ENCODE measurements at regions not wholly inside any gene's neighbourhood (a gene's known extent, or its start where the extent isn't known, plus 50 kb on each side); places are given as distances from the start of the nearest gene placed in this dataset.

- DNase-seq, result no peak
- CTCF ChIA-PET, result no interaction called here
- Mint-ChIP-seq H3K4me3 (no peak overlapping the region), H3K4me1 (peaks cover 10% of the 10 kb centered on the region), H3K36me3 (ENCODE audit: low read depth) (no peaks in the 10 kb centered on the region), H3K27ac (no peak overlapping the region), H3K9me3 (peaks cover 9% of the 10 kb centered on the region), H3K27me3 (no peaks in the 10 kb centered on the region)
- POLR2A ChIA-PET, result no interaction called here
Measured at GRCh38 chr21:29240136-29240535, 58.6 kb upstream of the BACH1 start.

GRCh38 chr21:29242201-29242600 is 56.5 kb upstream of the BACH1 start:
- ChIA-PET CTCF (interaction anchor here (0.5 to 1.3 kb wide), 2 partner anchors 21 to 387 kb away, joined by 3 read pairs; no protein-coding TSS in a partner anchor), POLR2A (no interaction called here)
- no peaks in the 10 kb centered on the region for H3K27me3 Mint-ChIP-seq
- H3K27ac Mint-ChIP-seq, result no peak overlapping the region
- no peak for DNase-seq
- peaks cover 5% of the 10 kb centered on the region for H3K4me1 Mint-ChIP-seq
- H3K9me3 Mint-ChIP-seq, result peaks cover 9% of the 10 kb centered on the region
- H3K4me3 Mint-ChIP-seq, result no peak overlapping the region
- H3K36me3 Mint-ChIP-seq (ENCODE audit: low read depth), result no peaks in the 10 kb centered on the region

DNA sequence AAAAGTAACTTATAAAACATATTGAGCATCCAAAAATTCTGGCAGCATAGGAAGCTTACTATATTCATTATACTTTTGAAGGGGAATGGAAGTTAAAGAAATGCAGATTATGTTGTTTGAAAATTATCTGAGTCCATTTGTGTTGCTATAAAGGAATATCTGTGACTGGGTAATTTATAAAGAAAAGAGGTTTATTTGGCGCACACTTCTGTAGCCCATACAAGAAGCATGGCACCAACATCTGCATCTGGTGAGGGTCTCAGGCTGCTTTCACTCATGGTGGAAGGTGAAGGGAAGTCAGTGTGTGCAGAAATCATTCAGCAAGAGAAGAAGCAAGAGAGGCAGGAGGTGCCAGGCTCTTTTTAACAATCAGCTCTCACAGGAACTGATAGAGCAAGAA is 55.5 kb upstream of the BACH1 start:
- Mint-ChIP-seq H3K27ac (no peak overlapping the region), H3K4me1 (peaks cover 5% of the 10 kb centered on the region), H3K9me3 (peaks cover 9% of the 10 kb centered on the region), H3K4me3 (no peak overlapping the region), H3K36me3 (ENCODE audit: low read depth) (no peaks in the 10 kb centered on the region), H3K27me3 (no peaks in the 10 kb centered on the region)
- CTCF ChIA-PET, result no interaction called here
- POLR2A ChIA-PET, result no interaction called here
- no peak for DNase-seq

DNA sequence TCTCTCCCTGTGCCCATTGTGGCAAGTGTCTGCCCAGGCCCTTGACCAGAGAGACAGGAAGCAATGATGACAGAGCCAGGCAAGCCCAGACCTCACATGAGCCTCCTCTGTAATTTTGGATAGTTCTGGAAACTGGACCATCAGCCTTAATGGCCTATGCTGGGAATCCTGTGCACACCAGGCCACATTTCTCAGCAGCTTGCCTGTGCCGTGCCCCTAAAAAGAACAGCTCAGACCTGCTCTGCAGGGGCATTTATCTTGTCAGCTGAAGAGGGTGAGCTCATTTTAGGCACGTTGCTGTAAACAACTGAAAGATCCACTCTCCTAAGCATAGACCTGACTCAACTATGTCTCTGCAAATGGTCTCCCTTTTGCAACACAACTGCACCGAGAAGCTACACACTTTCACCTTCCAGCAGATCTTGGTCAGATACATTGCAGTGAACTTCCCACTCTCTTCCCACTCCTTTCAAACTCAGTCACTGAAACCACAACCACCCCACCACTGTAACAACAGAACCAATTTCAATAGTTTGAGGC is 53.5 kb upstream of the BACH1 start:
- no peak overlapping the region for H3K27ac Mint-ChIP-seq
- peaks cover 5% of the 10 kb centered on the region for H3K4me1 Mint-ChIP-seq
- ChIA-PET POLR2A (interaction anchor here (0.6 kb wide), 1 partner anchor 1949 kb away, joined by 3 read pairs; no protein-coding TSS in a partner anchor), CTCF (interaction anchor here (1.0 to 1.4 kb wide), 3 partner anchors 15 to 30 kb away, joined by 3 to 8 read pairs (median 5); no protein-coding TSS in a partner anchor)
- H3K27me3 Mint-ChIP-seq, result peaks cover 8% of the 10 kb centered on the region
- no peaks in the 10 kb centered on the region for H3K36me3 Mint-ChIP-seq (ENCODE audit: low read depth)
- no peak overlapping the region for H3K4me3 Mint-ChIP-seq
- H3K9me3 Mint-ChIP-seq, result peaks cover 9% of the 10 kb centered on the region
- no peak for DNase-seq

DNA sequence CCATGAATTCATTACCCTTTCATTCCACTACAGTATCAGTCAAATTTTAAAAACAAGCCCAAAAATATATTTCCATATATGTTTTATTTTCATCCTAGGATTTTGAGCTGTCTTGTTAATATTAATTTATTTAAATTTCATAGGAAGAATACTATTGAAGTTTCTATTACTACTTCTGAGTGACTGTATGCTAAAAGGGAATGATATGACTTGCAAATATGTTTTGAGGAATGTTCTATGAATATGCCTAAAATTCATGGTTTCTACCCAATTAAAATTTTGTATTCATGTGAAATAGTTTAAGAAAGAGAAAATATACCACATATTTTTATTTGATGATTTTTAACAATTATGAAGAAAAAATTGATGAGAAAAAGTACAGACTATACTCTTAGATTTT is 52.9 kb upstream of the BACH1 start:
- Mint-ChIP-seq H3K4me3 (no peak overlapping the region), H3K27me3 (peaks cover 10% of the 10 kb centered on the region), H3K9me3 (peaks cover 4% of the 10 kb centered on the region), H3K36me3 (ENCODE audit: low read depth) (no peaks in the 10 kb centered on the region), H3K27ac (no peak overlapping the region), H3K4me1 (peaks cover 5% of the 10 kb centered on the region)
- no peak for DNase-seq
- ChIA-PET CTCF (interaction anchor here (1.3 to 1.4 kb wide), 2 partner anchors 14 to 29 kb away, joined by 5 to 8 read pairs; no protein-coding TSS in a partner anchor), POLR2A (no interaction called here)

- no peak overlapping the region for H3K4me3 Mint-ChIP-seq
- H3K27ac Mint-ChIP-seq, result no peak overlapping the region
- ChIA-PET POLR2A (no interaction called here), CTCF (no interaction called here)
- no peaks in the 10 kb centered on the region for H3K36me3 Mint-ChIP-seq (ENCODE audit: low read depth)
- H3K9me3 Mint-ChIP-seq, result peaks cover 4% of the 10 kb centered on the region
- peaks cover 5% of the 10 kb centered on the region for H3K4me1 Mint-ChIP-seq
- peaks cover 10% of the 10 kb centered on the region for H3K27me3 Mint-ChIP-seq
- no peak for DNase-seq
Measured at GRCh38 chr21:29246614-29247013, 52.1 kb upstream of the BACH1 start.

DNA sequence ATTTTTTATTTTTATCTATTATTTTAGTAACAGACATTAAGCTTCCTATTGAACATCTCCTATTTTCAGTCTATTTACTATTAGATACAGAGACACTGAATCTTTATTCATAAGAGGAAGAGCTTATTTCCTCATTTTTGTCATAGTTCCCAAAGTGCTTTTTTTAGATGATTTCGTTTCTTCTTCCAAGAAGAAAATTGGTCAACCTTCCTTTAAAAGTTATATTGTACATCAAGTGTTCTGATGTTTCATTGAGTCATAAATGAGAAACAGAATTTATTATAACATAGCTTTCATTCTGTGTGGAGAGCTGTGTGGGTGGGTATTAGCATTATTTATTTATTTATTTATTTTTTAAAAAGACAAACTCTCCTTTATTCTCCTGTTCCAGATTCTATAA is 50.6 kb upstream of the BACH1 start:
- Mint-ChIP-seq H3K36me3 (ENCODE audit: low read depth) (peaks cover 4% of the 10 kb centered on the region), H3K4me1 (peaks cover 5% of the 10 kb centered on the region), H3K9me3 (peaks cover 15% of the 10 kb centered on the region), H3K27me3 (peaks cover 12% of the 10 kb centered on the region), H3K27ac (no peak overlapping the region), H3K4me3 (no peak overlapping the region)
- POLR2A ChIA-PET, result interaction anchor here (0.5 kb wide), 1 partner anchor 11 kb away, joined by 3 read pairs; no protein-coding TSS in a partner anchor
- CTCF ChIA-PET, result interaction anchor here (1.4 to 2.2 kb wide), 2 partner anchors 11 to 36 kb away, joined by 3 to 5 read pairs; no protein-coding TSS in a partner anchor
- DNase-seq, result no peak
